WERI-Rb-1 (cell line): ENCODE measurements at regions not wholly inside any gene's neighbourhood (a gene's known extent, or its start where the extent isn't known, plus 50 kb on each side); places are given as distances from the start of the nearest gene placed in this dataset.

Experiments used
- DNase-seq: peaks from one replicate; pipeline ENCODE4 v3.0.0-alpha.2; 2020
- H3K27ac ChIP-seq: fragments of 250-450 bp; sonication (Bioruptor Pico); 2 replicates; pipeline ENCODE4 v1.5.1; 2020; ENCODE audit warnings: mild to moderate bottlenecking, moderate library complexity
- H3K27me3 ChIP-seq: fragments of 250-450 bp; sonication (Bioruptor Pico); 2 replicates; pipeline ENCODE4 v1.5.1; 2021; ENCODE audit warnings: mild to moderate bottlenecking, low read depth, moderate library complexity; ENCODE audit not compliant: insufficient read depth, severe bottlenecking
- H3K36me3 ChIP-seq: fragments of 250-450 bp; sonication (Bioruptor Pico); 2 replicates; pipeline ENCODE4 v1.5.1; 2020; ENCODE audit warnings: mild to moderate bottlenecking, moderate library complexity
- H3K4me3 ChIP-seq: 2 replicates; pipeline ENCODE4 v1.5.1; 2011; ENCODE audit warnings: low read depth, mild to moderate bottlenecking, control low read depth, low read length
- H3K9me3 ChIP-seq: fragments of 250-450 bp; sonication (Bioruptor Pico); 2 replicates; pipeline ENCODE4 v1.5.1; 2021; ENCODE audit warnings: mild to moderate bottlenecking, moderate library complexity; ENCODE audit not compliant: severe bottlenecking
- TF ChIP-seq, protein P1 (sequence below): IDR thresholded peaks from 2 replicates; pipeline ENCODE4 v1.5.1; 2011; ENCODE audit warnings: low read depth, mild to moderate bottlenecking, control low read depth, inconsistent platforms, low read length

- no peak for DNase-seq
- Histone ChIP-seq H3K4me3 (no peak overlapping the region), H3K9me3 (no peaks in the 10 kb centered on the region), H3K27ac (no peak overlapping the region), H3K36me3 (no peaks in the 10 kb centered on the region), H3K27me3 (no peaks in the 10 kb centered on the region)
- TF ChIP-seq, protein P1, sequence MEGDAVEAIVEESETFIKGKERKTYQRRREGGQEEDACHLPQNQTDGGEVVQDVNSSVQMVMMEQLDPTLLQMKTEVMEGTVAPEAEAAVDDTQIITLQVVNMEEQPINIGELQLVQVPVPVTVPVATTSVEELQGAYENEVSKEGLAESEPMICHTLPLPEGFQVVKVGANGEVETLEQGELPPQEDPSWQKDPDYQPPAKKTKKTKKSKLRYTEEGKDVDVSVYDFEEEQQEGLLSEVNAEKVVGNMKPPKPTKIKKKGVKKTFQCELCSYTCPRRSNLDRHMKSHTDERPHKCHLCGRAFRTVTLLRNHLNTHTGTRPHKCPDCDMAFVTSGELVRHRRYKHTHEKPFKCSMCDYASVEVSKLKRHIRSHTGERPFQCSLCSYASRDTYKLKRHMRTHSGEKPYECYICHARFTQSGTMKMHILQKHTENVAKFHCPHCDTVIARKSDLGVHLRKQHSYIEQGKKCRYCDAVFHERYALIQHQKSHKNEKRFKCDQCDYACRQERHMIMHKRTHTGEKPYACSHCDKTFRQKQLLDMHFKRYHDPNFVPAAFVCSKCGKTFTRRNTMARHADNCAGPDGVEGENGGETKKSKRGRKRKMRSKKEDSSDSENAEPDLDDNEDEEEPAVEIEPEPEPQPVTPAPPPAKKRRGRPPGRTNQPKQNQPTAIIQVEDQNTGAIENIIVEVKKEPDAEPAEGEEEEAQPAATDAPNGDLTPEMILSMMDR: no peak
Observed at GRCh38 chr3:81965696-81966095, 204.3 kb upstream of the GBE1 start.

DNA sequence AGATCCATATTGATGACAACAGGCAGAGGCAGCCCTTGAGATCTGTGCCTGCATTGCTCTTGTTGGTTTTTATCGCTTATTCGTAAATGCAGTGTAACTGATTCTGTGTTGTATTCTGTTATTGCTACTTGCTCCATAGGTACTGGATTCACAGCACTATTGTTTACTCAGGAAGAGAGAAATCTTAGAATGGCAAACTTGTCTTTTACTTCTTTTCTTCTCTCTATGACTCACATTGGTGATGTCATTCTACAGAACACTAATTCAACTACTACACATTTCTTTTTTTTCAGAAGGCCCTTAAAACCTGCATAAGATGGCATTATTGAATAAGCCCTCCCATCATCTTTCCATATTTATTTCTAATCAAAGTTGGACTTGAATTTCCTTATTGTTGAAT lies 201.0 kb upstream of the GBE1 start:
- Histone ChIP-seq H3K9me3 (no peaks in the 10 kb centered on the region), H3K4me3 (no peak overlapping the region), H3K36me3 (no peaks in the 10 kb centered on the region), H3K27ac (no peak overlapping the region), H3K27me3 (no peaks in the 10 kb centered on the region)
- TF ChIP-seq, protein P1: no peak
- DNase-seq: no peak

DNA sequence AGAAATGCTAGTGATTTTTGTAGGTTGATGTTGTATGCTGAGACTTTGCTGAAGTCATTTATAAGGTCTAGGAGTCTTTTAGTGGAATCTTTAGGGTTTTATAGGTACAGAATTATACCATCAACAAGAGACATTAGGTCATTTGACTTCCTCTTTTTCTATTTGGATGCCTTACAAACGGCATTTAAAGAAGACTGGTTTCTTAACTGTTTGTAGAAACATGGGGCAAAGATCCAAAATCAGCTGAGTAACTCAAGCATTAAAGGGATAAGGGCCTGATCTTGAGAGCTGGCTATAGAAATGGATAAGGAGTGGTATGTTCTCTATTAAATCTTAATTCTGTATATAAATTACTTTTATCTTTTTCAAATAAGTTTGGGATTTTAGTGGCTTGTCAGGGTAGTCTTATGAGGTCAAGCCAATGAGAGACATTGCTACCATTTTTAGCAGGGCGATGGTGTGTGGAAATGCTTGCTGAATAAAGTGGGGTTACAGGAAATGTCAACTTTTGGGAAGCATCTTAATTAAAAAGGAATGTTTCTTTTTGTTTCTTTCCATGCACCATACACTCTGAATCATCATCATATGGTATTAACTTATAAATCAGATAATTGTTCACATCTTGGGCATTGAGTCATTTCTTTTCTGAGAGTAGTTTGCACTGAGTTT lies 197.7 kb upstream of the GBE1 start:
- H3K36me3 ChIP-seq: no peaks in the 10 kb centered on the region

DNA sequence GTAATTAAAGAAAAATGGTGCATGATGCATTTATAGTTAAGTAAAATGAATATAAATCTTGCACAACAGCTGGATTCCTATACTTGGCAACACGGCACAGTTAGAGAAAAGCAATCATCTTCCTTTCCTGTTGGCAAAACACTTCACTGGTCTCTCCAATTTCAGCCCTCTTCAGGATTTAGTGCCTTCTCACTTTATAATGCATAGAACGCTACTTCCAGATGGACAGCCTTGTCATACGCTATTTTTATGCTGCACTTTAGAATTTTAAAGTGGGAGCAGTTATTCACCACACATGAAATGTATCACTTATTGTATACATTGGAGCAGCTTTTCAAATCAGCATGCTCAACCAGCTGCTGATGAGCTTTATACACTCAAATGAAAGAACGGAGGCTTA lies 194.4 kb upstream of the GBE1 start:
- Histone ChIP-seq H3K9me3 (no peaks in the 10 kb centered on the region), H3K27me3 (no peaks in the 10 kb centered on the region), H3K27ac (no peak overlapping the region), H3K36me3 (no peaks in the 10 kb centered on the region), H3K4me3 (no peak overlapping the region)
- DNase-seq: no peak
- TF ChIP-seq, protein P1: no peak

More for the DNA sequence above, 197.7 kb upstream of the GBE1 start:
- TF ChIP-seq, protein P1: no peak
- Histone ChIP-seq H3K4me3 (no peak overlapping the region), H3K27ac (no peak overlapping the region), H3K27me3 (no peaks in the 10 kb centered on the region), H3K9me3 (no peaks in the 10 kb centered on the region)
- DNase-seq: no peak

DNA sequence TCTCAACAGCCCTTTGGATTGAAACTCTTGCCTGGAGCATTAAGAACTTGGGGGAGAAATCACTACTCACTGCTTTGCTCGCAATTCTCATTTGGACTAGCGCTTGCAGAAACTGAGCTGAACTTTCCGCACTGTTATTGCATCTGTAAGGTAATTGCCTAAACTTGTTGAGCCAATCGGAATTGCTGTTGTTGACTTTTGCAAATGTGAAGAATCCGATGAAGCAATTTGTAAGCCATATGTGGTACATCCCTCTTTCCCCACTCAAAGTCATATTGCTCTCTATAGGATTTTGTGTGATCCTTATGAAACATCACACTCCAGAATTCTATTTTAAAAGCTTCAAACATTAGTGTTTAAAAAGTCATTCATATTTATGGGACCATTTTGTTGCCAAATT lies 191.7 kb upstream of the GBE1 start:
- no peaks in the 10 kb centered on the region for H3K27me3 ChIP-seq
- no peak for DNase-seq
- no peak overlapping the region for H3K4me3 ChIP-seq
- no peaks in the 10 kb centered on the region for H3K9me3 ChIP-seq
- no peak overlapping the region for H3K27ac ChIP-seq
- TF ChIP-seq, protein P1: no peak
- no peaks in the 10 kb centered on the region for H3K36me3 ChIP-seq

DNA sequence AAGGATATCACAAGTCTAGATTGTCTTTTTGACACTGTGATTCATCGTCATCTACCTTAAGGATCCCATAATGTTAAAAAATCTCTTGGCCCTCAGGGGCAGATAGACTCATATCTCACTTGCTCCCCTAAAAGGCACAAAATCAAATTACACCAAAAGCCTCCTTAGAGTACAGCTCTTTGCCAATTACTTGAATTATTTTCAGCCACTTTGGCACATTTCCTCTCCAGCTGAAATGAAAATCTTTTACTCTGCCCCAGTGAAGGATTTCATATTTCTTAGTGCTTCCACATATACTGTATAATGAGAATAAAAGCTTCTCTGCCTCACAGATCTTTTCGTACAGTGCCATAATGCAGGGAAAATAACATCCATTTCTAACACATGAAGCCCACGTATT lies 190.7 kb upstream of the GBE1 start:
- Histone ChIP-seq H3K27ac (no peak overlapping the region), H3K36me3 (no peaks in the 10 kb centered on the region), H3K4me3 (no peak overlapping the region)

More for the DNA sequence above, 190.7 kb upstream of the GBE1 start:
- TF ChIP-seq, protein P1: no peak
- no peak for DNase-seq
- H3K27me3 ChIP-seq: no peaks in the 10 kb centered on the region
- H3K9me3 ChIP-seq: no peaks in the 10 kb centered on the region
